GF-D8 (cell line): ENCODE measurements at regions not wholly inside any gene's neighbourhood (a gene's known extent, or its start where the extent isn't known, plus 50 kb on each side); places are given as distances from the start of the nearest gene placed in this dataset.

Experiments used
- DNase-seq: peaks from one replicate; lab custom pipeline; 2025; lab: John Stamatoyannopoulos, UW

GRCh38 chr9:28341913-28342312, 768.6 kb upstream of the C9orf72 start:
- no peak for DNase-seq

GRCh38 chr9:28342815-28343338, 769.6 kb upstream of the C9orf72 start:
- DNase-seq: no peak

GRCh38 chr9:28363151-28363562, 789.9 kb upstream of the C9orf72 start:
- no peak for DNase-seq

- no peak for DNase-seq
Observed at GRCh38 chr9:28365020-28365640, 791.8 kb upstream of the C9orf72 start.

GRCh38 chr9:28365728-28366127, 792.4 kb upstream of the C9orf72 start:
- no peak for DNase-seq

- no peak for DNase-seq
Observed at GRCh38 chr9:28378231-28378630, 805.0 kb upstream of the C9orf72 start.

GRCh38 chr9:28379082-28379481, 805.8 kb upstream of the C9orf72 start:
- DNase-seq: no peak

GRCh38 chr9:28389411-28389810, 816.1 kb upstream of the C9orf72 start:
- no peak for DNase-seq

- no peak for DNase-seq
Observed at GRCh38 chr9:28394774-28395173, 821.5 kb upstream of the C9orf72 start.

- no peak for DNase-seq
Observed at GRCh38 chr9:28396058-28396457, 822.8 kb upstream of the C9orf72 start.

- DNase-seq: no peak
Observed at GRCh38 chr9:28407351-28407750, 834.1 kb upstream of the C9orf72 start.

GRCh38 chr9:28409919-28410318, 836.6 kb upstream of the C9orf72 start:
- DNase-seq: no peak

GRCh38 chr9:28410411-28410810, 837.1 kb upstream of the C9orf72 start:
- no peak for DNase-seq

GRCh38 chr9:28413471-28413870, 840.2 kb upstream of the C9orf72 start:
- DNase-seq: no peak

- DNase-seq: no peak
Observed at GRCh38 chr9:28423255-28423654, 850.0 kb upstream of the C9orf72 start.

GRCh38 chr9:28435456-28435855, 862.2 kb upstream of the C9orf72 start:
- no peak for DNase-seq

GRCh38 chr9:28439688-28440087, 866.4 kb upstream of the C9orf72 start:
- DNase-seq: no peak

GRCh38 chr9:28443461-28443860, 870.2 kb upstream of the C9orf72 start:
- no peak for DNase-seq

GRCh38 chr9:28444637-28445036, 871.4 kb upstream of the C9orf72 start:
- no peak for DNase-seq

- DNase-seq: no peak
Observed at GRCh38 chr9:28445211-28445610, 871.9 kb upstream of the C9orf72 start.

GRCh38 chr9:28453918-28454317, 880.6 kb upstream of the C9orf72 start:
- no peak for DNase-seq

GRCh38 chr9:28456861-28457260, 883.6 kb upstream of the C9orf72 start:
- DNase-seq: no peak

- DNase-seq: no peak
Observed at GRCh38 chr9:28464481-28465216, 891.4 kb upstream of the C9orf72 start.

GRCh38 chr9:28471261-28471660, 898.0 kb upstream of the C9orf72 start:
- DNase-seq: no peak
